Activated CD8-positive, alpha-beta T cell treated with anti-CD3 and anti-CD28 coated beads for 36 hours (primary cell): ENCODE measurements at regions not wholly inside any gene's neighbourhood (a gene's known extent, or its start where the extent isn't known, plus 50 kb on each side); places are given as distances from the start of the nearest gene placed in this dataset.

Experiments
- ATAC-seq: fragments of 200-7000 bp; cut with Tn5 transposase; one replicate; pipeline ENCODE4 v1.10.0; 2021; ENCODE audit warnings: mild to moderate bottlenecking, moderate library complexity
- CTCF ChIA-PET: fragments of 350-600 bp; sonication (Branson Sonifier 250); formaldehyde crosslinking; loops from one replicate; lab custom pipeline; 2021; ENCODE audit warnings: antibody characterized with exemption; lab: Charles Lee
- POLR2A ChIA-PET: fragments of 350-600 bp; sonication (Branson Sonifier 250); formaldehyde crosslinking; loops from one replicate; lab custom pipeline; 2021; ENCODE audit warnings: antibody characterized with exemption; lab: Charles Lee
- DNase-seq: peaks from one replicate; pipeline ENCODE4 v3.0.0-alpha.2; 2020
- H3K27ac Mint-ChIP-seq: one replicate; pipeline ENCODE4 v1.8.0; 2021; ENCODE audit warnings: mild to moderate bottlenecking, mixed read lengths
- H3K27me3 Mint-ChIP-seq: one replicate; pipeline ENCODE4 v1.8.0; 2021; ENCODE audit warnings: mixed read lengths
- H3K36me3 Mint-ChIP-seq: one replicate; pipeline ENCODE4 v1.8.0; 2021; ENCODE audit warnings: low read depth, mixed read lengths
- H3K4me1 Mint-ChIP-seq: one replicate; pipeline ENCODE4 v1.8.0; 2021; ENCODE audit warnings: low read depth, mixed read lengths
- H3K4me3 Mint-ChIP-seq: one replicate; pipeline ENCODE4 v1.8.0; 2021; ENCODE audit warnings: mild to moderate bottlenecking, moderate library complexity, mixed read lengths
- H3K9me3 Mint-ChIP-seq: one replicate; pipeline ENCODE4 v1.8.0; 2021; ENCODE audit warnings: mixed read lengths
- CTCF ChIP-seq: fragments of 200-600 bp; IDR thresholded peaks from one replicate; pipeline ENCODE4 v1.8.0; 2022; ENCODE audit warnings: antibody characterized with exemption, mild to moderate bottlenecking
- intact Hi-C: fragments of 100-400 bp; cut with micrococcal nuclease; formaldehyde crosslinking; loops from one replicate; pipeline ENCODE4 v1.10.0; 2022

GRCh38 chr3:177525987-177526712, 328.9 kb upstream of the TBL1XR1 start:
- intact Hi-C loops = no loop called here
- Mint-ChIP-seq H3K27me3 (no peaks in the 10 kb centered on the region), H3K36me3 (no peaks in the 10 kb centered on the region), H3K27ac (no peak overlapping the region), H3K4me1 (peaks cover 23% of the 10 kb centered on the region), H3K9me3 (peaks cover 4% of the 10 kb centered on the region), H3K4me3 (no peak overlapping the region)
- TF ChIP-seq CTCF = no peak
- DNase-seq (no peak), ATAC-seq (no peak)
- ChIA-PET CTCF (interaction anchor here (1.5 kb wide), 1 partner anchor 10 kb away, joined by 4 read pairs; no protein-coding TSS in a partner anchor), POLR2A (interaction anchor here (1.0 kb wide), 1 partner anchor 27 kb away, joined by 3 read pairs; no protein-coding TSS in a partner anchor)

GRCh38 chr3:177527182-177527581, 329.9 kb upstream of the TBL1XR1 start:
- ChIA-PET CTCF (no interaction called here), POLR2A (no interaction called here)
- H3K27ac Mint-ChIP-seq = no peak overlapping the region
- peaks cover 4% of the 10 kb centered on the region for H3K9me3 Mint-ChIP-seq
- no peak for TF ChIP-seq CTCF
- ATAC-seq (no peak), DNase-seq (no peak)
- H3K27me3 Mint-ChIP-seq = no peaks in the 10 kb centered on the region
- intact Hi-C loops = no loop called here
- peaks cover 23% of the 10 kb centered on the region for H3K4me1 Mint-ChIP-seq
- H3K4me3 Mint-ChIP-seq = no peak overlapping the region
- no peaks in the 10 kb centered on the region for H3K36me3 Mint-ChIP-seq

GRCh38 chr3:177528306-177529070, 331.2 kb upstream of the TBL1XR1 start:
- Mint-ChIP-seq H3K9me3 (peaks cover 4% of the 10 kb centered on the region), H3K27ac (no peak overlapping the region), H3K36me3 (no peaks in the 10 kb centered on the region), H3K4me3 (no peak overlapping the region), H3K27me3 (no peaks in the 10 kb centered on the region), H3K4me1 (peaks cover 21% of the 10 kb centered on the region)
- DNase-seq (no peak), ATAC-seq (no peak)
- ChIA-PET CTCF (interaction anchor here (3.0 kb wide), 1 partner anchor 11 kb away, joined by 12 read pairs; no protein-coding TSS in a partner anchor), POLR2A (no interaction called here)
- TF ChIP-seq CTCF = no peak
- intact Hi-C loops = no loop called here

GRCh38 chr3:177529071-177529550, 331.8 kb upstream of the TBL1XR1 start:
- peaks cover 4% of the 10 kb centered on the region for H3K9me3 Mint-ChIP-seq
- CTCF ChIA-PET = interaction anchor here (3.0 kb wide), 1 partner anchor 10 kb away, joined by 12 read pairs; no protein-coding TSS in a partner anchor

More at GRCh38 chr3:177529071-177529550, 331.8 kb upstream of the TBL1XR1 start:
- Mint-ChIP-seq H3K36me3 (no peaks in the 10 kb centered on the region), H3K4me3 (no peak overlapping the region), H3K4me1 (peaks cover 15% of the 10 kb centered on the region), H3K27me3 (no peaks in the 10 kb centered on the region), H3K27ac (no peak overlapping the region)
- no peak for ATAC-seq
- intact Hi-C loops = no loop called here
- no peak for TF ChIP-seq CTCF
- POLR2A ChIA-PET = no interaction called here
- no peak for DNase-seq
